CD4-positive, alpha-beta T cell (primary cell): ENCODE measurements at regions not wholly inside any gene's neighbourhood (a gene's known extent, or its start where the extent isn't known, plus 50 kb on each side); places are given as distances from the start of the nearest gene placed in this dataset.

ENCODE experiments used
- ATAC-seq: fragments of 200-7000 bp; cut with Tn5 transposase; one replicate; pipeline ENCODE4 v1.10.0; 2022; ENCODE audit warnings: mild to moderate bottlenecking; ENCODE audit not compliant: poor library complexity
- CTCF ChIA-PET: fragments of 350-600 bp; sonication (Branson Sonifier 250); formaldehyde crosslinking; loops from one replicate; lab custom pipeline; 2021; ENCODE audit warnings: antibody characterized with exemption, inconsistent platforms; lab: Charles Lee
- POLR2A ChIA-PET: fragments of 350-600 bp; sonication (Branson Sonifier 250); formaldehyde crosslinking; loops from one replicate; lab custom pipeline; 2021; ENCODE audit warnings: antibody characterized with exemption, inconsistent platforms; lab: Charles Lee
- DNase-seq, 14 experiments: peaks; one replicate each; pipeline ENCODE4 v3.0.0-alpha.2; 2013 to 2020; ENCODE audit warnings: mixed read lengths in 2 of 14
- H3K27ac ChIP-seq, 2 donors: one replicate each; pipeline versions ENCODE4 v1.5.1 to v1.7.0; 2013; ENCODE audit warnings: low read length in 2 of 2, low read depth in 1 of 2, mild to moderate bottlenecking in 1 of 2
- H3K27me3 ChIP-seq, 2 experiments: 1 replicate in 1 of 2; 2 replicates in 1 of 2; pipeline versions ENCODE4 v1.6.1 to v1.7.0; 2013; ENCODE audit warnings: low read length in 2 of 2, control low read depth in 1 of 2, mild to moderate bottlenecking in 1 of 2, moderate library complexity in 1 of 2; ENCODE audit not compliant: insufficient read depth in 2 of 2, control insufficient read depth in 1 of 2
- H3K36me3 ChIP-seq: one replicate; pipeline ENCODE4 v1.6.1; 2013; ENCODE audit warnings: low read length, control low read depth; ENCODE audit not compliant: insufficient read depth
- H3K4me1 ChIP-seq: one replicate; pipeline ENCODE4 v1.6.1; 2013; ENCODE audit warnings: low read length, control low read depth; ENCODE audit not compliant: insufficient read depth
- H3K4me3 ChIP-seq: one replicate; pipeline ENCODE4 v1.5.1; 2013; ENCODE audit warnings: mild to moderate bottlenecking, low read length, moderate library complexity
- H3K9me3 ChIP-seq, 2 experiments: 1 replicate in 1 of 2; 2 replicates in 1 of 2; pipeline versions ENCODE4 v1.6.1 to v1.7.0; 2013; ENCODE audit warnings: low read length in 2 of 2, mild to moderate bottlenecking in 2 of 2, control low read depth in 1 of 2, moderate library complexity in 1 of 2; ENCODE audit not compliant: control insufficient read depth in 1 of 2, insufficient read depth in 1 of 2
- H3K27ac Mint-ChIP-seq: one replicate; pipeline ENCODE4 v1.8.0; 2020; ENCODE audit warnings: mixed read lengths
- H3K27me3 Mint-ChIP-seq: one replicate; pipeline ENCODE4 v1.8.0; 2021; ENCODE audit warnings: mixed read lengths
- H3K36me3 Mint-ChIP-seq: one replicate; pipeline ENCODE4 v1.8.0; 2021; ENCODE audit warnings: low read depth, mixed read lengths
- H3K4me1 Mint-ChIP-seq: one replicate; pipeline ENCODE4 v1.8.0; 2021; ENCODE audit warnings: low read depth, mixed read lengths
- H3K4me3 Mint-ChIP-seq: one replicate; pipeline ENCODE4 v1.8.0; 2020; ENCODE audit warnings: mild to moderate bottlenecking, mixed read lengths
- H3K9me3 Mint-ChIP-seq: one replicate; pipeline ENCODE4 v1.8.0; 2020; ENCODE audit warnings: mixed read lengths
- CTCF ChIP-seq: fragments of 200-600 bp; IDR thresholded peaks from one replicate; pipeline ENCODE4 v1.8.0; 2022; ENCODE audit warnings: antibody characterized with exemption, mild to moderate bottlenecking
- intact Hi-C, 2 experiments: fragments of 100-400 bp; cut with DNase I in 1 of 2; cut with micrococcal nuclease in 1 of 2; formaldehyde crosslinking; loops; one replicate each; pipeline versions ENCODE4 v1.15.1 to v1.9.0; 2023 to 2025; cut with DNase I, micrococcal nuclease

GRCh38 chr21:14308234-14308633 lies 74.7 kb downstream of the HSPA13 start:
- H3K27ac ChIP-seq = no peak overlapping the region
- intact Hi-C loops = no loop called here
- POLR2A ChIA-PET = interaction anchor here (0.7 kb wide), 1 partner anchor 10 kb away, joined by 3 read pairs; no protein-coding TSS in a partner anchor
- Mint-ChIP-seq H3K27ac (no peak overlapping the region), H3K27me3 (peaks cover 25% of the 10 kb centered on the region), H3K36me3 (no peaks in the 10 kb centered on the region), H3K9me3 (no peaks in the 10 kb centered on the region), H3K4me1 (no peaks in the 10 kb centered on the region), H3K4me3 (no peak overlapping the region)
- no peaks in the 10 kb centered on the region for H3K36me3 ChIP-seq
- H3K9me3 ChIP-seq = no peaks in the 10 kb centered on the region
- TF ChIP-seq CTCF = no peak
- H3K4me3 ChIP-seq = no peak overlapping the region
- DNase-seq (peak in 1 of 14 experiments; percentile 2), ATAC-seq (no peak)
- CTCF ChIA-PET = no interaction called here
- no peaks in the 10 kb centered on the region for H3K4me1 ChIP-seq
- no peaks in the 10 kb centered on the region for H3K27me3 ChIP-seq

- H3K4me3 ChIP-seq = no peak overlapping the region
- Mint-ChIP-seq H3K9me3 (no peaks in the 10 kb centered on the region), H3K36me3 (no peaks in the 10 kb centered on the region), H3K4me1 (no peaks in the 10 kb centered on the region), H3K27me3 (peaks cover 22% of the 10 kb centered on the region), H3K27ac (no peak overlapping the region), H3K4me3 (no peak overlapping the region)
- ChIA-PET POLR2A (no interaction called here), CTCF (no interaction called here)
- DNase-seq (peak in 3 of 14 experiments; percentile 0 to 14 (median 12)), ATAC-seq (no peak)
- H3K27ac ChIP-seq = no peak overlapping the region
- TF ChIP-seq CTCF = no peak
- no peaks in the 10 kb centered on the region for H3K36me3 ChIP-seq
- intact Hi-C loops = no loop called here
- no peaks in the 10 kb centered on the region for H3K4me1 ChIP-seq
- no peaks in the 10 kb centered on the region for H3K9me3 ChIP-seq
- no peaks in the 10 kb centered on the region for H3K27me3 ChIP-seq
Measured at GRCh38 chr21:14306126-14306907, 76.6 kb downstream of the HSPA13 start.

- Histone ChIP-seq H3K4me3 (no peak overlapping the region), H3K36me3 (no peaks in the 10 kb centered on the region), H3K27ac (no peak overlapping the region), H3K4me1 (no peaks in the 10 kb centered on the region), H3K27me3 (no peaks in the 10 kb centered on the region), H3K9me3 (no peaks in the 10 kb centered on the region)
- peaks cover 20% of the 10 kb centered on the region for H3K27me3 Mint-ChIP-seq
- no peaks in the 10 kb centered on the region for H3K36me3 Mint-ChIP-seq
- H3K9me3 Mint-ChIP-seq = no peaks in the 10 kb centered on the region
- no peak overlapping the region for H3K4me3 Mint-ChIP-seq
- DNase-seq (no peak), ATAC-seq (no peak)
- H3K27ac Mint-ChIP-seq = no peak overlapping the region
- CTCF ChIA-PET = no interaction called here
- intact Hi-C loops = no loop called here
- no peaks in the 10 kb centered on the region for H3K4me1 Mint-ChIP-seq
- POLR2A ChIA-PET = no interaction called here
- no peak for TF ChIP-seq CTCF
Measured at GRCh38 chr21:14303731-14304488, 79.0 kb downstream of the HSPA13 start.
